HG03432 (cell line): ENCODE measurements at regions not wholly inside any gene's neighbourhood (a gene's known extent, or its start where the extent isn't known, plus 50 kb on each side); places are given as distances from the start of the nearest gene placed in this dataset.

Source experiments
- ATAC-seq: cut with Tn5 transposase; IDR thresholded peaks from one replicate; pipeline ENCODE4 v1.9.1; 2021; ENCODE audit warnings: mild to moderate bottlenecking, moderate library complexity; ENCODE audit not compliant: unreplicated experiment

DNA sequence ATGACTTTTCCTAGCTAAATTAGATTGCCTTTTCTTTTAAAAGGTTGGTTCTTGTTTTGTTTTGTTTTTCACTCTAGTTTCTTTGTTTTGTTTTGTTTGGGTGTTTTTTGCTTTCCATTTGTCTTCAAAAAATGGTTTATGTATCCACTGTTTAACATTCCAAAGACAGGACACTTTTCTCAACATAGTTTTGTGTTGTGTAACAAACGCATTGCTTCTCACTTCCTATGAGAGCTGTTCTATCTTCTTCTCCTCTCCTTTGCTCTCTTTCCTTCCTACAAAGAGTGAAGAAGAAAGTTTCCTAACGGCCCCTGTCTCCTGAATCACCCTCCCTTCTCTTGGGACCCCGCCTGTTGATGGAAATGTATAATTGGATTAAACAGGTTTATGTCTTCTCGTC is 539.7 kb downstream of the ACTL7B start:
- ATAC-seq: no peak

DNA sequence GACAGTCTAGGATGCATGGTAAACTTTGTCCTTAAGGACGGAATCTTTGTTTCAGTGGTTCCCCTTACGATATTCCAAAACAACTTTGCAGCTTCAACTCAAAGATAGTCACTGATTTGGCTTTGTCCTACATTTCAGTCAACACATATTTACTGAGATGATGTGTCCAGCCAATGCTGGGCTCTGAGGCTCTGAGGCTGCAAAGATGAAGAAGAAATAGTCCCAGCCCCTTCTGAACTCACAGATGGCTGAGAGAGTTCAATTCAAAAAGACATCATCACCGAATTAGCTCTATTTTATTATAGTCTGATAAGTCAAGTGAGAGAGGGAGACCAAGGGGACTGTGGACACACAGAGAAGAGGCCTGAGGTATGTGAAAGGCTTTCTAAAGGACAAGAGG is 544.0 kb downstream of the ACTL7B start:
- ATAC-seq: no peak

GRCh38 chr9:108310202-108310601 is 545.6 kb downstream of the ACTL7B start:
- ATAC-seq: no peak

DNA sequence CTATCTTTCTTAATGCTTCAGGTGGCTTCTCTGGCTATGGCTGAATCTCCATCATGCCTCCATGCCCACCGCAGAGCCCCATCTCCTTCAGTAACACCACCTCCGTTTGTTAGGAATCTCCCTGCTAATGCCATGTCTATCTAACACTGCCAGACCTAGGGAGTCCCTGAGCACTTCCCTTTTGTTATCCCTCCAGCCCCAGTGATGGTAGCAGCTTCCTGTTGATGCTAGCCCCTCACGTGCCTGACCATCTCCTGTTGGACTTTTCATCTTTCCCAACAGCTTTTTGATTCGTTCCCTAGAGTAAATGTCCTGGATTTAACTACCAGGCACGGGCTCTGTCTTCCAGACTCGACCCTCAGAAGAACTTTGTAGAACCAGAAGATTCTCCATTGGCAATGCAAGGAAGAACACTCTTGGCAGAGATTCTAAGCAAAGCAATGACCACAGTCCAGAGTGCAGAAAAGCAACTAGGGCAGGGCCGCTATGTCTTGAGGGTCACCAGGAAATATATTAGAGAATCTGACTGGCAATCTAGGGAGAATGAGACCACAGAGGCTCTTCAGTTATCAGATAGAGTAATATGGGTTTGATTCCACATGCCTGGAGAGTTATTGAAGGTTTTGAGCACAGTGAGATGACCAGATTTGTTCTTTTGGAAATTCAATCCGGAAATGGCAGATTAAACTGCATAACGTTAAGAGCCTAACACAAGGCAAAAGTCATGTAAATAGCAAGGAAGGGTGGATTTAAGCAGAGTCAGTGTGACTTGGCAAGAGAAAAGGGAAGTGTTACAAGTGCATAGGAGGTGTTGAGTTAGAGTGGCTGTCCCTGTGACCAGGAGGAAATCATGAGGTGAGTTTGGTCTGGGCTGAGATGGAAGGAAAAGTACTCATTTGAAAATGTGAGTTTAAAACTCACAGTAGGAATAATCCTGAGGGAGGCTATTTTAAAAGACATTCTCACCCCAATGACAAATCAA is 555.2 kb downstream of the ACTL7B start:
- no peak for ATAC-seq

DNA sequence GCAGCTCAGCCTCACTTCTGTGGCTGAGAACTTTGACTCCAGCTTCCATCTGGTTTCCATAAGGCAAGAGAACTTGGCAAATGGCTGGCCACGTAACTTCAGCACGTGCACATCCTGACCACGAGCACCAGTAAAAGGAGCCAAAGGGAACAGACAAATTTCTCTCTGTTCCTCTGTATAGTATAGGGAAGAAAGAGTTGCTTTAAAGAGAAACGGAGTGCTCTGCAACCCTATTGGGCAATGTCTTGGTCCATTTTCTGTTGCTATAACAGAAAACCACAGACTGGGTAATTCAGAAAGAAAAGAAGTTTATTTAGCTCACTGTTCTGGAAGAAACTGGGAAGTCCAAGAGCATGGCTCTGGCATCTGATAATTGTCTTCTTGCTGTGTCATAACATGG is 558.7 kb downstream of the ACTL7B start:
- ATAC-seq: no peak

DNA sequence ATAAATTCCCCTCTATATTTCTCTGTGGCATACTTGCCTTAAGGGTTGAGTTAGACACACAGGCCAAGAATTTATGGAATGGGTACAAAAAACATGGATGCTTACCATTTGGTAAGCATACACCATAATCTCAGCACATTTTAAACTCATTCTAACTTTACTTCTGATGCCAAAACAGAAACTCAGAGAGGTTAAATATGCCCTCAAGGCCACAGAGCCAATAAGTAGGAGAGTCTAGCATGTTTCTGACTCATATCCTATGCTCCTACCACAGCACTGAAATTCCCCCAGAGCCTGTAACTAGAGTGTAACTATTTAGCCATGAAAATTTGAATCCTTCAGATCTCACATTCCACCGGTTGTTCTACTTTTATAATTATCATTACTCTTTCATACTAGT is 559.7 kb downstream of the ACTL7B start:
- ATAC-seq: no peak

DNA sequence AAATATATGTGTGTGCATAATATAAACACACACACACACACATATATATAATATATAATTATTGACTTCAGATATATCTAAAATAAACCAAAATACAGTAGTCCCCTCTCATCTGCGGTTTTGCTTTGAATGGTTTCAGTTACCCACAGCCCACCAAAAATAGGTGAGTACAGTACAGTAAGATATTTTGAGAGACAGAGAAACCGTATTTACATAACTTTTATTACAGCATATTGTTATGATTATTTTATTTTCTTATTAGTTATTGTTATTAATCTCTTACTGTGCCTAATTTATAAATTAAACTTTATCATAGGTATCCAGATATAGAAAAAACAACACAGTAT is 564.2 kb downstream of the ACTL7B start:
- ATAC-seq: no peak

GRCh38 chr9:108290839-108291585 is 564.8 kb downstream of the ACTL7B start:
- no peak for ATAC-seq

GRCh38 chr9:108286638-108287206 is 569.1 kb downstream of the ACTL7B start:
- ATAC-seq: no peak

GRCh38 chr9:108283696-108284095 is 572.1 kb downstream of the ACTL7B start:
- ATAC-seq: no peak

- ATAC-seq: no peak
Observed at GRCh38 chr9:108282872-108283271, 572.9 kb downstream of the ACTL7B start.

GRCh38 chr9:108281696-108282095 is 574.1 kb downstream of the ACTL7B start:
- ATAC-seq: no peak

DNA sequence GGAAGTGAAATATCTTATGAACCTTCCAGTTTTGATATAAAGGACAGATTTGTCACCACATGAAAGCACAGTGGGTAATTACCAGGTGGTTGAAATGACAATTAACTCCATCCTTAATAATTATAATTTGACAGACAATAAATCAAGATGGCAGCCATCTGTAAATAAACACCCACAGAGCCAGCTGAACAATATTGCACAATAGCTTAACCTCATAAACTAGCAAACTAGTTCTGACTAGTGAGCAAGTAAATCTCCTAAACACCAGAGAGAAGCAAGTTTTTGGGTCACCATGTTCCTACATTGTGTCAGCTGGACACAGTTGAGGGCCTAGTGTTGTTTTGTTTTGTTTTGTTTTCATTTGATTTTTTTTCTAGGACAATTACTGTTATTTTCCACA is 577.4 kb downstream of the ACTL7B start:
- ATAC-seq: no peak

- no peak for ATAC-seq
Observed at GRCh38 chr9:108277216-108277615, 578.6 kb downstream of the ACTL7B start.

DNA sequence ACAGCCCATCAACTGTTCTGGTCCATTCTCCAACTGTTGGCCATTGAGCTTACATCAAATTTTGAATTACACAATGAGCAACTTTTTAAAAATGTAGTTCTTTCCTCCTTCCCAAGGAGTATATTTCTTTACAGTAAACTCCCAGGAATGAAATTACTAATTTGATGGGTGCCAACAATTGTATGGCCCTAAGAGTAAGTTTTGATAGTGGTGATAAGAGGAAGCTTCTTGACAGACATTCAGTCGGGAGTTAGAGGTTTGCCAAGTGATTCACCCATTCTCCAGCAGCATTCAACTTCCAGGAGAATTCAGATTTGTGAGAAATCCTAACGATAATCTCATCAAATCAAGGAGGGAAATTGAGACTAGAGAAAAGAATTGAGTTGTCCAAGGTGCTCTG is 579.9 kb downstream of the ACTL7B start:
- ATAC-seq: no peak

DNA sequence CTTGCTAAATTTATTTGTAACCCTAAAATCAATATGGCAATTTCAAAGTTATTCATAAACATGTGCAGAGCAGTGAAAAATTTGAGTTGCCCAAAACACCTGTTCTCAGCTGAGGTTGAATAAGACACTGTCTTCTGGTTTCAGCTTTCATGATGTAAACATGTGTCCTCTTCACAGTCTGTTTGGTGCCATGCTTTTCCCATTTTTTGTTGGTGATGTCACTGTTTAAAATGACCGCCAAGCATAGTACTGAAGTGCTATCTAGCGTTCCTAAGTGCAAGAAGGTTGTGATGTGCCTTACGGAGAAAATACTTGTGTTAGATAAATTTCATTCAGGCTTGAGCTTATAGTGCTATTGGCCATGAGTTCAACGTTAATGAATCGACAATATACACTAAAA is 580.8 kb downstream of the ACTL7B start:
- ATAC-seq: no peak

DNA sequence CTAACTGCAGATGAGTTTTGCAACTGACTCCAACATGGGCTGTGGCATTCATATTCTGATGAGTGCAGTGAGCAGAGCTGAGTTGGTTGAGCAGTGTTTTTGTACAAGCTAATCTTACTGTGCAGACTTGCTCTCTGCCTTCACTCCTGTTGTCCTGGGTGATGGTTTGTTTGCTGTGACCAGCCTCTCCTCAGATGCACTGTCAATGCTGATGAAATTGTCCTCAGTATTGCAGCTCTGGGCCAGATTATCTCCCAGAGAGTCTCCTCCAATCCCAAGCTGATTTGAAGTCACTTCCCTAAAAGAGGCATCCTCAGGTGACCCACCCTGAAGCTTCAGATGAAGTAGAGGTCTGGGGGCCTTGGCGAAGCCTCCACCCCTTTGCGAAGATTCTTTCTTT is 581.8 kb downstream of the ACTL7B start:
- no peak for ATAC-seq

DNA sequence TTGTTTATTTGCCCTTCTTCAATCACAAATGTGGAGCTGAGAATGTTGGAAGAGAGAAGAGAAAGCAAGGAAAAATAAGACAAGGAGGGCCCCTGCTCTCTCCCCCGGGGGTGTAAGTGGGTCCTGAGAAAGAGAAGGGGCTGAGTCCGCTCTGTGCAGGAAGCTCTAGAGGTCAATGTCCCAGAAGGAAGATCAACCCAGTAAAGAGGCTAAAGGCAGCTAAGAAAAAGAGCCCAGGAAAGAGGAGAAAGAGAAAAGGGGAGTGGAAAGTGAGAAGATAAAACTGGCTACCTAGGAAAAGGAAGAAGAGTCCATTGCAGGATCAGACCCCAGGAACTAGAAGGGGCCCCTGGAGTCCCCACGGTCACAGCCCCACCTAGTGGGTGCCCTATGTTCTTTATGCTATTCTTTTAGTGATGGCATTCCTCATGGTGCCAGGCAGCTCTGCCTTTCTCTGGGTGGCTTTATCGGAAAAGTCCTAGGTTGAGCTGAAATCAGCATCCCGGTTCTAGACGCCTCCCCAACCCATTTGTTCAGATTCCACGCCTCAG is 583.4 kb downstream of the ACTL7B start:
- peak; percentile 55 for ATAC-seq

DNA sequence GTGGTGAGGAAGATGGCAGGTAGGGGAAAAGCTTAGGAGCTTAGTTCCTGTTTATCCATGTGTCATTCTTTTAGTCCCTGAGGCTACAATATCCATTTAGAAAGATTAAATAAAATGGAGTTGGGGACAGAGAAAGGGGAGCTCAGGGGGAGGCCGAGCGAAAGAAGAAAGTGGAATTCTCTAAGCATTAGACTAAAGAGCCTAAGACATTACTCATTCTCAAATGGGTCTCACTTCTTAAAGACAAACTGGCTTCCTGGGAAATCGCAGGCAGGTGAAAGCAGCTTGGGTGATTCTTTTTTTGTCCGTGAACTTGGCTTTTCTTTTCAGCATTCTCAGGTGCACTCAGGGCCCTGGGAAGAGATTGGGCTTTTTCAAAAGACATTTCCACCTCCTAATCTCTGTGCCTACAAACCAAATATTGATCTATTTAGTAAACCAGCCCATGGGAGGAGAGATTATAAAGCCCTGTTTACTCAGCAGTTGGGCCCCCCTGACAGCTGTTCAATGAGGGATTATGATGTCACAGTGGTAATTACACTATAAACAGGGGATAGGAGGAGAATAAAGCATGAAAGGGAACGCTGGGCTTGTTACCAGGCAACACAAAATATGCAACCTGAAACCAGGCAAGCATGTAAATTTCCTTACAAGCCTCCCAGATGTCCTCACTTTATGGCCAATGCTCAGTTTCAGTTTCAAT is 584.0 kb downstream of the ACTL7B start:
- peak; percentile 33 for ATAC-seq

DNA sequence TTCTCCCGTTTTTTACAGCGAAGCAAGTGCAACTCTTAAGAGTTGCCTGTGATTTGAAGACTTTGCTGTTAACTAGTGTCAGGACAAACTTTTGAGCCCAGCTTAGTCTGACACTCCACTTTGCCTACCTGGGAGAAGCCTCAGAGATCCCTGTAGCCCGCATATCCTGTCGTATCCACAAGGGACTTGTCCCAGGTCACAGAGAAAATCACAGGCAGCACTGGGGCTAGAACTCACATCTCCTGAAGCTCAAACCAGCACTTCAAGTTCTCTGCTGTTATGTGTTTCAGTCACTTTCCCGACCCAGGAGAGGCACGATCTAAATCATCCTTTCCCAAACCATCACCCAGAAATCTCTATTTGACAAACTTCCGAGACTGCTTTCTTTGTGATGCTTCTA is 584.5 kb downstream of the ACTL7B start:
- no peak for ATAC-seq

- ATAC-seq: no peak
Observed at GRCh38 chr9:108270561-108270960, 585.2 kb downstream of the ACTL7B start.
